Renal cortex interstitium (tissue), 11 donors: ENCODE measurements at regions not wholly inside any gene's neighbourhood (a gene's known extent, or its start where the extent isn't known, plus 50 kb on each side); places are given as distances from the start of the nearest gene placed in this dataset.
"Not testable (repeated sequence)": the region's sequence is repeated elsewhere in the genome, so short reads cannot be mapped to it uniquely, and the experiment has no call there.

ENCODE experiments used
- DNase-seq, 11 donors: peaks; one replicate each; pipeline ENCODE4 v3.0.0-alpha.2; 2013; ENCODE audit warnings: low read depth in 9 of 11, low spot score in 4 of 11; ENCODE audit errors: extremely low read depth in 1 of 11

DNA sequence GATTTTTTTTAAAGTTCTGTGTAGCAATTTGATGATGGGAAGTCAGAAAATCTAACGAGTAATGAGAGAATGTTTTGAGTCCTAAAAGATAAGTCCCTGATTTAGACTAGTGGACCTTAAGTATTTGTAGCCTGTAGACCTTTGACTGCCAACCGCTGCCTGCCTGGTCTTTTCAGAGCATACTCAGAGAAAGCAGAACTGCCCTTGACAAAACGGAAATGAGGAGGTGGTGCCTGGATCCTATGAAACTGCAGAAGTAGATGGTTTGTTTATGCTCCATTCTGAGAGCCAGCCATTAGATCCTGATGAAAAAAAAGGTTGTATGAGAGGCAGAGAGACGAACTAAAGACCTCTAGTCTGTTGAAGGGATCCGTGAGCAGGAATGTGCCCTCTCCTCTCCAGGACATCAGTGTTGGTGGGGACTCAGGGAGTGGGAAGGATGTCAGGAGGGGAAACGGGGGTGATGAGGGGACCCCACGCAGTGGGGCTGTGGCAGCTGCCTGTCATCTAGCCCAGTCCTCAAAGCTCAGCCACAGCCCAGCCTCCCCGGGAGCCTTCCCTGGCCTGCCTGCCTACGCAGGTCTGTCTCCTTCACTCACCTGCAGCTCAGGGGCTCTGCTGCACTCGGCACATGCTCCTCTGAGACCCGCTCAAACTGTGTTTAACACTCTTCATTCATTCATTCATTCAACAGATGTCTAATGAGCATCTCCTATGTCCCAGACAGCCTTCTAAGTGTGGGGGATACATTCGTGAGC is 447.5 kb downstream of the AACS start:
- DNase-seq, result no peak

GRCh38 chr12:125515887-125516286 is 450.7 kb downstream of the AACS start:
- no peak for DNase-seq

GRCh38 chr12:125518074-125518473 is 452.8 kb downstream of the AACS start:
- DNase-seq, result peak; percentile 13 to 59 (median 38)

DNA sequence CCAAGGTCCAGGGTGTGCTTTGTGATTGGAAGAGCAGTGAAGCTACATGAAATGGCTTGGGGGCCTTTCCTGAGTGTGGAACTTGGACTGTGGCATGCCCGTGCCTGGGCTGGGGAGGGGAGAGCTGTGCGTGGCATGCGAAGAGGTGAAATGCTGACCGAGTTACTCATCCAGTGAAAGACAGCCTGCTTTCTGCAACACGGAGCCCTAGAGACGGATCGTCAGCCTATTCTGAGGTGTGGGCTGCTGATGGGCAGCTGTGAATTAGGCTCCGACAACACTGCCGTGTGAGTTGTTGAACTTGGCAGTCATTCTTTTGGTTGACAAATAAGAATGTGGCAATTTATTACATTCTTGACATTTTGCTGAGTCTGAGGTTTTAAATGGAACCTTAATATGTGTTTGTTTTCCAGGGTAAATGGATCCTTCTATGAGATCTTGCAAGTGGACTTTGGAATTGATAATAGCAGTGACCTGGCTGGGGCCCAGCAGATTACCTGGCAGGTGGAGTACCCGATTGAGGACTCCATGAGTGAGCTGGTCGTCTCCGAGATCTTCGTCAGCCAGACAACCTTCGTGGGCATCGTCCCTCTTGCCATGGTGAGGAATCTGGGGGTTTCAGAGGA is 453.9 kb downstream of the AACS start:
- DNase-seq, result no peak

DNA sequence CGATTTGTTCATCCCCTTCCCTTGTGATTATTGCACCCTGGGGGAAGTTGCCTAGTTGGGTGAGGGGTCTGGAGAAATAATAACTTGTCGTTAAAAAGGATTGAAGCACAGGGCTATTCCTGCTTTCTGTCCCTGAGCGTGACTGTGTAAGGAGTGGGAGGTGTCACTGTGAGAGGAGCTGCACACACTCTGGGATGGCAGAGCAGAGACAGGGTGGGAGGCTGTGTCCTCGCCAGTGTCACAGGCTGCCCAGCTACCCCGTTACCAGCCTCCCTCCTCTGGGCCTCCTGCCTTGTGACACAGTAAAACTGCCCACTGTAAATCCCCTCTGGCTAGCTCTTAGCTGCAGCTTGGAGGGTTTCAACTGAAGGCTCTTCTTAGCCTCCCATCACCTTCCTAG is 460.6 kb downstream of the AACS start:
- DNase-seq, result no peak

DNA sequence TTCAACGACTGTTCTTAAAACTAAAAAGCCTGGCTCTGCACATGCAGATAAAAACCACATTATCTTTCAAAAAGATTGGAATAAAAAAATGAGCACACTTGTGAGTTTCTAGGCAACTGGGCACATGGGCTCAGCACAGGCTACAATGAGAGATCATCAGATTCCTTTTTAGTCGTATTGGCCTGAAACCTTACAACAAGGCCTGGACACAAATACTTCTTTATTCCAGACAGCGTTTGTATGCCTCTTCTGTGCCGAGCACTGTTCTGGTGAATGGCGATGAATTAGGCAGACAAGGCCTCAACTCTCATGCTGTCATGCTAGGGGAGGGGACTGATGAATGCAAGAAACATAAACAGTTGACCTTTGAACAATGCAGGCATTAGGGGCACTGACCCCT is 463.0 kb downstream of the AACS start:
- DNase-seq, result no peak

DNA sequence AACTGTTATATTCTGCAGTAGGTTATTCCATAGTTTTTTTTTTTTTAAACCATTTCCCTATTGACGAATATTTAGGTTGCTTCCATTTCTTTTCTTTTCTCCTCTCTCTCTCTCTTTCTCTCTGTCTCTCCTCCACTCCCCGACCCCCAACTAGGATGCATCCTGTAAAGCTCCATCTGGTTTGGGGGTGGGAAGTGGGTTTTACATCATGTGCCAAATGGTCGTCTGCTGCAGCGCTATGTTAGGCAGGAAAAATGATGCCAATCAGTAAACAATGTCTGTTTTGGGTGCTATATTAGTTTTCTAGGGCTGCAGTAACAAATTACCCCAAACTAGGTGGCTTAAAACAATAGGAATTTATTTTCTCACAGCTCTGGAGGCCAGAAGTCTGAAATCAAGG is 465.0 kb downstream of the AACS start:
- DNase-seq, result no peak

DNA sequence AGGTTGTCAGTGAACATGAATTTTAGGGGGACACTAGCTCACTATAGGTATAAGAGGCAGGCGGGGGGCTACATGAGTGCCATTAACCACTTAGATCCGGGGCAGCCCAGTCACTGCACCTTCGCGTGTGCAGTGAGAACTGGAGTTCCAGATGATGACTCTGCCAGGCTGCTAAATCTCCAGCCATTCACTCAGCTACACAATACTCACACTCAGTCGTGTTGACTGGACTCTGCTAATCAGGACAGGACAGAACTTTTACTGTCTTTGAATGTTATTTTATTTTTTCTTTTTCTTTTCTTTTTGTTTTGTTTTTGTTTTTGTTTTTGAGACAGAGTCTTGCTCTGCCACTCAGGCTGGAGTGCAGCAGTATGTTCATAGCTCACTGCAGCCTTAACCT is 465.6 kb downstream of the AACS start:
- DNase-seq, result no peak

DNA sequence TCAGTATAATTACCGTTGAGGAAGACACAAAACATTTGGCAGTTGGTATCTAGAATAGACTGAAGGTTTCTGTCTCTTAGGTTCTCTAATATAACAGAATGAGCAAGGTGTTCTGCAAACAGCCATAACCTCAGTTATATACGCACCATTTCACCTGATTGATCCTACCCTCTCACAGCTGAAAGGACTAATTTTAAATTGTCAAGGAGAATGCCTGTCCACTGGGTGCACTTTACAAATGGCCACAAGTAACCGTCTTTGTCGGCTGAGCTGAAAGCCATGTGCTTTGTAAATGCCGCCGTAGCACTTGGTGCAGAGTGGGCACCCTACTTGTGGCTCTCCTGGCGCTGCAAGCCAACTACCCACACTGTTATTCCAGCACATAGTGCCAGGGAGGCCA is 466.3 kb downstream of the AACS start:
- no peak for DNase-seq

- DNase-seq, result peak in 10 of 11 donors; percentile 3 to 23 (median 14)
These were observed 468.3 kb downstream of the AACS start for GRCh38 chr12:125533434-125534029.

DNA sequence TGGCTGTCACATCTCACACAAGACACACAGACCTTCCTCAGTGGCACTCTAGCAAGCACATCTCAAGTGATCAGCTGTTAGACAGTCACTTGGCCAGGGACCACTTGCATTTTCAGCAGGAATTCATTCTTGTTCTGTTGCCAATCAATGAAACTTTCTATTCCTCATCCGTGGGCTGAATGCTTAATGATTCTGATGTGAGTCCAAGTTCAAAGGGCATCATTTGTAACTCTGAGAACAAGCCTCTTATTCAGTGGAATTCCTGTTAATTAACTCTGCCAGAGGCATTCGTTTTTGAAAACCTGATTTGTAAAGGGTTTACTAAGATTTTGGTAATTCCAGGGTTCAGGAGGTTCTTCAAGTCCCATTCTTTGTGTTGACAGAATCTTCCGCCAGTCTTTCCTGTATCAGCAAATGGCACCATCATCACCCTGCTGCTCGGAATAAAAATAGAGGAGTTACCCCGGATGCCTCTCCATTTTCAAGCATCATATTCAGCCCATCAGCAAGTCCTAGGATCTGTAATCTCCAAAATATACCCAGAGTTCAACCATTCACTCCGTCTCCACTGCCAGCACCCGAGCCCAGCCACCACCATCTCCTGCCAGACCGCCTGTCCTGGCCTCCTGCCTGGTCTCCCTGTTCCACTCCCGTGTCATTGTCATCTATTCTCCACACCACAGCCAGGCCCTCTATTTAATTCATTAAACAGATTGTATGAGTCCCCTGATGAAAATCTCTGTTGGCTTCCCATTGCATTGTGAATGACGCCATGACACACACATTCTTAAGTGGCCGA is 473.4 kb downstream of the AACS start:
- no peak for DNase-seq

GRCh38 chr12:125540580-125541204 is 475.5 kb downstream of the AACS start:
- DNase-seq, result no peak

- no peak for DNase-seq
These were observed 479.7 kb downstream of the AACS start for GRCh38 chr12:125544960-125545359.

GRCh38 chr12:125549171-125549570 is 483.9 kb downstream of the AACS start:
- DNase-seq, result no peak

DNA sequence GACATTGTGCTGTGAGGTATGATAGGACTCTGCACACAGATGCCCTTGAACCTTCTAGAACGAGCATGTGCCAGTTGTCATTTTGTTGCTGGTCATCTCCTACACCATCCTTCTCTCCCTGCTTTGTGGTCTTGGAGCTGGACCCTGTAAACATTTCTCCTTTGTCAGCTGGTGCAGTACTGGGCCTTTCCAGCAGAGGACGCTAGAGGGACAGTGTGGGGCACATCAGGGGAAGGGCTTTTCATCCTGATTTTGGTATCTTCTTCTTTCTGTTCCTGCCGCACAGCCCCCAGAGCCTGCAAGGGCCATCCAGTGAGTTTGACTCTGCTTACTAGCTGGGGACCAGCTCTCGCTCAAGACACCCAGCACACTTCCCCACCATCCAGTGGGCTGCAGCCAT is 484.6 kb downstream of the AACS start:
- no peak for DNase-seq

DNA sequence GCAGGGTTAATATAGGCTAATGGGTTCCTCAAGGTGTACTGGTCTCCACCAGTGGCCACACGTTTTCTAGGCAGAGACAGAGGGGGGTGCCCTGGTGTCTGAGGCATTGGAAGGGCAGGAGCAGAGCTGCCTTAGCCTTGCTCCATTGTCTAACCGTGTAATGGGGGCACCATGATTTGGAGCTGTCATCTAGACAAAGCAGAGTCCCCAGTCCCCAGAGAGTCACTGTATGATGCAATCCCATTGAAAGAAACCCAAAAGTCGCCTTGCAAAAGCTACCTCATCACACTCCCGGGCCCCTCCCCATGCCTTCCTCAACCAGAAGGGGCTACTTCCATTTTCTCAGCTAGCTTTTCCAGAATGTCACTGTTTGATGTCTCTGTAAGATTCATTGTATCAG is 487.1 kb downstream of the AACS start:
- DNase-seq, result no peak

GRCh38 chr12:125561008-125561407 is 495.8 kb downstream of the AACS start:
- not testable (repeated sequence) for DNase-seq

GRCh38 chr12:125564753-125565152 is 499.5 kb downstream of the AACS start:
- no peak for DNase-seq

DNA sequence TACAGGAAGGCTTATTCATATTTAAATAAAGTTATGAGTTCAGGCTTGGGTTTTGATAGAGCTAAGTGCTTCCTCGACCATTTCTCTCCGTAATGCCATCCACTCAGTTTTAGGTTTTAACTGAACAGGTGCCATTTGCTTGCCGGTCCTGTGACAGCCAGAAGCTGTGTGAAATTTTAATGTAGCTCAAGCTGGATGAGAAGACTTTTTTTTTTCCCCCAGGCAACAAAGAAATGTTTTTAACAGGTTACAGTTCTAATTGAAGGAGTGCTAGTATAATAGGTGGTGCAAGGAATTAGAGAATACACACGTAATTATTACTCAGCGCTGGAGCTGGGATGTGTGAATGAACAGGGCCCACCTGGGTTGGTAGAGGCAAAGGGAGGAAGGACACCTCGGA is 502.3 kb downstream of the AACS start:
- no peak for DNase-seq
